K562 (cell line): ENCODE measurements at regions not wholly inside any gene's neighbourhood (a gene's known extent, or its start where the extent isn't known, plus 50 kb on each side); places are given as distances from the start of the nearest gene placed in this dataset.
"Not testable (repeated sequence)": the region's sequence is repeated elsewhere in the genome, so short reads cannot be mapped to it uniquely, and the experiment has no call there.

Experiments used
- ATAC-seq: fragments of 200-7000 bp; cut with Tn5 transposase; 3 replicates; pipeline ENCODE4 v1.9.1; 2020; ENCODE audit warnings: moderate library complexity
- BruUV-seq: library from RNA; stranded (reverse); fragments of 400-500 nt; replicated peaks from 2 replicates; lab custom pipeline; 2021; lab: Mats Ljungman, UMichigan
- CTCF ChIA-PET: fragments of 300-600 bp; formaldehyde crosslinking; extraction: SDS; loops from one replicate; lab custom pipeline; 2021; ENCODE audit warnings: low intra/inter-chr PET ratio; lab: Yijun Ruan, JAX
- POLR2A ChIA-PET: fragments of 300-600, 350-650 bp; sonication (Branson Sonifier 250); formaldehyde crosslinking; extraction: SDS; loops from one replicate; lab custom pipeline; 2021; ENCODE audit warnings: antibody characterized with exemption, inconsistent platforms; lab: Yijun Ruan, JAX
- DNase-seq, 4 experiments: peaks; one replicate each; pipeline versions ENCODE4 v3.0.0 to v3.0.0-alpha.2; 2011 to 2018; ENCODE audit warnings: low spot score in 3 of 4, mixed read lengths in 3 of 4; ENCODE audit errors: extremely low read depth in 1 of 4
- FAIRE-seq: peaks from 2 replicates; lab custom pipeline; 2011; peaks lifted over from hg19 to GRCh38; lab: Jason Lieb, UNC
- H2AFZ ChIP-seq: 2 replicates; pipeline ENCODE4 v1.6.0; 2011; ENCODE audit warnings: low read depth, low read length, control low read depth, inconsistent platforms
- H3K27ac ChIP-seq: fragments of 200-600 bp; 3 replicates; pipeline ENCODE4 v1.8.0; 2011; ENCODE audit warnings: low read depth, mild to moderate bottlenecking, control low read depth, inconsistent platforms, low read length, moderate library complexity, mixed read lengths; ENCODE audit errors: extremely low read depth
- H3K27me3 ChIP-seq, 2 experiments: fragments of 300-600 bp in 1 of 2; 2 replicates in 1 of 2; 3 replicates in 1 of 2; pipeline versions ENCODE4 v1.6.0 to v1.8.0; 2011; ENCODE audit warnings: inconsistent platforms in 2 of 2, low read length in 2 of 2, mild to moderate bottlenecking in 1 of 2, mixed read lengths in 1 of 2, moderate library complexity in 1 of 2; ENCODE audit not compliant: control insufficient read depth in 2 of 2, insufficient read depth in 2 of 2
- H3K36me3 ChIP-seq: fragments of 300-600 bp; 3 replicates; pipeline ENCODE4 v1.8.0; 2011; ENCODE audit warnings: mild to moderate bottlenecking, low read length, inconsistent platforms; ENCODE audit not compliant: control insufficient read depth, insufficient read depth
- H3K4me1 ChIP-seq, 2 experiments: fragments of 200-600 bp in 1 of 2; replicated peaks in 1 of 2; 2 replicates in 1 of 2; 3 replicates in 1 of 2; pipeline versions ENCODE4 v1.5.1 to v1.8.0; 2011; ENCODE audit warnings: inconsistent platforms in 2 of 2, low read length in 2 of 2, mild to moderate bottlenecking in 1 of 2, mixed read lengths in 1 of 2, moderate library complexity in 1 of 2; ENCODE audit not compliant: control insufficient read depth in 2 of 2, insufficient read depth in 2 of 2
- H3K4me2 ChIP-seq: 2 replicates; pipeline ENCODE4 v1.6.1; 2011; ENCODE audit warnings: low read length, control low read depth, inconsistent platforms, mixed read lengths; ENCODE audit not compliant: insufficient read depth
- H3K4me3 ChIP-seq: fragments of 200-600 bp; sonication (generic), shearing (Covaris generic); 2 replicates; pipeline ENCODE4 v1.5.1; 2016; ENCODE audit warnings: control low read depth, inconsistent platforms
- H3K79me2 ChIP-seq: fragments of 200-600 bp; 3 replicates; pipeline ENCODE4 v1.8.0; 2011; ENCODE audit warnings: low read length, inconsistent platforms; ENCODE audit not compliant: control insufficient read depth, insufficient read depth
- H3K9ac ChIP-seq, 2 experiments: 2 replicates each; pipeline versions ENCODE4 v1.6.0 to v1.6.1; 2011; ENCODE audit warnings: low read depth in 2 of 2, low read length in 2 of 2, control low read depth in 1 of 2, inconsistent platforms in 1 of 2, mild to moderate bottlenecking in 1 of 2, mixed read lengths in 1 of 2; ENCODE audit not compliant: insufficient read depth in 1 of 2
- H3K9me1 ChIP-seq: one replicate; pipeline ENCODE4 v1.6.0; 2011; ENCODE audit warnings: inconsistent platforms, mild to moderate bottlenecking, low read length, moderate library complexity; ENCODE audit not compliant: control insufficient read depth, insufficient read depth
- H3K9me3 ChIP-seq: replicated peaks from 2 replicates; pipeline ENCODE4 v1.5.1; 2011; ENCODE audit warnings: low read depth, low read length, inconsistent platforms; ENCODE audit not compliant: control insufficient read depth, insufficient read depth
- H4K20me1 ChIP-seq: replicated peaks from 2 replicates; pipeline ENCODE4 v1.6.1; 2011; ENCODE audit warnings: low read length, inconsistent platforms, mixed read lengths; ENCODE audit not compliant: control insufficient read depth, insufficient read depth
- WGBS: fragments of 100-300 bp; shearing (Covaris generic); methylation state at CpG from one replicate; pipeline ENCODE4 v1.1.6; 2016; ENCODE audit warnings: low coverage, mixed read lengths; ENCODE audit not compliant: insufficient coverage; ENCODE audit errors: missing lambda C conversion rate; 5-methylcytosine and 5-hydroxymethylcytosine counted together
- in situ Hi-C: fragments of 300-500 bp; cut with MboI; formaldehyde crosslinking; loops from 4 replicates; pipeline ENCODE4 v1.15.0; 2018; ENCODE audit warnings: inconsistent platforms, mixed read lengths
- intact Hi-C: fragments of 100-400 bp; cut with micrococcal nuclease; formaldehyde crosslinking; loops from 2 replicates; pipeline ENCODE4 v1.14.2; 2022

- H3K4me1 ChIP-seq, H3K9ac ChIP-seq, H3K27ac ChIP-seq, H2AFZ ChIP-seq, CTCF ChIA-PET, ATAC-seq, intact Hi-C loops, H3K79me2 ChIP-seq, H3K4me2 ChIP-seq, in situ Hi-C loops, POLR2A ChIA-PET, H3K4me3 ChIP-seq, H3K9me3 ChIP-seq, H3K36me3 ChIP-seq, FAIRE-seq, DNase-seq, H3K9me1 ChIP-seq, H4K20me1 ChIP-seq, H3K27me3 ChIP-seq, BruUV-seq: not testable (repeated sequence)
- WGBS = 37% methylated on average over 7 of the region's 11 CpGs
Observed at GRCh38 chr17:21765651-21766290, 73.4 kb downstream of the KCNJ18 start.

GRCh38 chr17:21766565-21766964, 74.2 kb downstream of the KCNJ18 start:
- H2AFZ ChIP-seq, H3K4me2 ChIP-seq, H3K79me2 ChIP-seq, intact Hi-C loops, H3K4me1 ChIP-seq, H3K9me3 ChIP-seq, POLR2A ChIA-PET, BruUV-seq, H3K9ac ChIP-seq, DNase-seq, CTCF ChIA-PET, in situ Hi-C loops, H4K20me1 ChIP-seq, ATAC-seq, H3K27ac ChIP-seq, FAIRE-seq, H3K9me1 ChIP-seq, H3K36me3 ChIP-seq, H3K4me3 ChIP-seq, H3K27me3 ChIP-seq: not testable (repeated sequence)
- 0% methylated on average over 1 of the region's 5 CpGs for WGBS

- H3K4me2 ChIP-seq, H2AFZ ChIP-seq, DNase-seq, H3K9ac ChIP-seq, intact Hi-C loops, POLR2A ChIA-PET, ATAC-seq, H3K79me2 ChIP-seq, H3K27ac ChIP-seq, H3K9me1 ChIP-seq, H4K20me1 ChIP-seq, BruUV-seq, H3K4me1 ChIP-seq, H3K36me3 ChIP-seq, FAIRE-seq, H3K27me3 ChIP-seq, H3K4me3 ChIP-seq, H3K9me3 ChIP-seq, CTCF ChIA-PET, in situ Hi-C loops: not testable (repeated sequence)
- 10% methylated on average over 4 of the region's 7 CpGs for WGBS
Observed at GRCh38 chr17:21767162-21768156, 75.1 kb downstream of the KCNJ18 start.
